ENCODE measurements at regions not wholly inside any gene's neighbourhood (a gene's known extent, or its start where the extent isn't known, plus 50 kb on each side); places are given as distances from the start of the nearest gene placed in this dataset.

DNA sequence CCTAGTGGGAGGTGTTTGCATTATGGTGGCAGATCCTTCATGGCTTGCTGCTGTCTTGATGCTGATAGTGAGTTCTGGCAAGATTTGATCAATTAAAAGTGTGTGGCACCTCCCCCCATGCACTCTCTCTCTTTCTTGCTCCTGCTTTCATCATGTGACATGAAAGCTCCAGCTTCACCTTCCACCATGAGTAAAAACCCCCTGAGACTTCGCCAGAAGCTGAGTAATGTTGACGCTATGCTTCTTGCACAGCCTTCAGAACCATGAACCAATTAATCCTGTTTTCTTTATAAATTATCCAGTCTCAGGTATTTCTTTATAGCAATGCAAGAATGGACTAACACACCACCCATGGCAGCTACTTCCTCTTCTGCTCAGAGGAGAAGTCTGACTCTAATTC is 2181.4 kb upstream of the PIK3C3 start:
- TF ChIP-seq, protein P1, sequence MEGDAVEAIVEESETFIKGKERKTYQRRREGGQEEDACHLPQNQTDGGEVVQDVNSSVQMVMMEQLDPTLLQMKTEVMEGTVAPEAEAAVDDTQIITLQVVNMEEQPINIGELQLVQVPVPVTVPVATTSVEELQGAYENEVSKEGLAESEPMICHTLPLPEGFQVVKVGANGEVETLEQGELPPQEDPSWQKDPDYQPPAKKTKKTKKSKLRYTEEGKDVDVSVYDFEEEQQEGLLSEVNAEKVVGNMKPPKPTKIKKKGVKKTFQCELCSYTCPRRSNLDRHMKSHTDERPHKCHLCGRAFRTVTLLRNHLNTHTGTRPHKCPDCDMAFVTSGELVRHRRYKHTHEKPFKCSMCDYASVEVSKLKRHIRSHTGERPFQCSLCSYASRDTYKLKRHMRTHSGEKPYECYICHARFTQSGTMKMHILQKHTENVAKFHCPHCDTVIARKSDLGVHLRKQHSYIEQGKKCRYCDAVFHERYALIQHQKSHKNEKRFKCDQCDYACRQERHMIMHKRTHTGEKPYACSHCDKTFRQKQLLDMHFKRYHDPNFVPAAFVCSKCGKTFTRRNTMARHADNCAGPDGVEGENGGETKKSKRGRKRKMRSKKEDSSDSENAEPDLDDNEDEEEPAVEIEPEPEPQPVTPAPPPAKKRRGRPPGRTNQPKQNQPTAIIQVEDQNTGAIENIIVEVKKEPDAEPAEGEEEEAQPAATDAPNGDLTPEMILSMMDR (IDR thresholded peaks at IDR 0.05): no peak
- TF ChIP-seq EP300 (IDR thresholded peaks at IDR 0.05): no peak

Measured in sigmoid colon (tissue), 4 donors.